ENCODE measurements at regions not wholly inside any gene's neighbourhood (a gene's known extent, or its start where the extent isn't known, plus 50 kb on each side); places are given as distances from the start of the nearest gene placed in this dataset.

GRCh38 chr4:154049457-154050181 lies 260.7 kb upstream of the SFRP2 start:
- H3K27ac ChIP-seq = no peak overlapping the region
- H3K27me3 ChIP-seq (replicated peaks) = no peaks in the 10 kb centered on the region
- no peak overlapping the region for H3K4me3 ChIP-seq (ENCODE audit: low read depth, low read length)
- in situ Hi-C loops (cut with HindIII; ENCODE audit: low pct_ligation_motif_present, low sequenced_read_pairs) = no loop called here
- no peak for TF ChIP-seq CTCF (IDR thresholded peaks at IDR 0.05; ENCODE audit: low read depth, low read length, missing control alignments)
- no peaks in the 10 kb centered on the region for H3K36me3 ChIP-seq (replicated peaks)
- peak; percentile 28 for DNase-seq

DNA sequence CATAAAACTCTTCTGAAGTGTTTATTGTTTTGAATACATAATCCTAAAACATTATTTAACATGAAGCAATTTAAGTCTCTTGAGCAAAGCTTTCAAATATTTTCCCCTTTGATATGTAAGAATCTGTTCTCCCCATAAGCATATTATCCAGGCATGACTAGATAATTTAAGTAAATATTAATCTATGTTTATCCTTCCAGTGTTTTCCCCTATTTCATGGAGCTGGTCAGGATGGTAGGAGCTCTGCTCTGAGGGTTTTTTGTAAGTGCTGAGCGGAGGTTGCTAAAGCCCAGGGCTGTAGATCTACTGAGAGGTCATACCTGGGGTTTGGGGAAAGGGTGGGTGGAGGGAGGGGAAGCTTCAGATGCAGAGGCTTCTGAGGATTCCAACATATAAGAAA lies 258.9 kb upstream of the SFRP2 start:
- no peaks in the 10 kb centered on the region for H3K27me3 ChIP-seq (replicated peaks)
- no peak for DNase-seq
- no peak for TF ChIP-seq CTCF (IDR thresholded peaks at IDR 0.05; ENCODE audit: low read depth, low read length, missing control alignments)
- no peak overlapping the region for H3K27ac ChIP-seq
- H3K4me3 ChIP-seq (ENCODE audit: low read depth, low read length) = no peak overlapping the region
- H3K36me3 ChIP-seq (replicated peaks) = no peaks in the 10 kb centered on the region
- in situ Hi-C loops (cut with HindIII; ENCODE audit: low pct_ligation_motif_present, low sequenced_read_pairs) = no loop called here

GRCh38 chr4:154044742-154045485 lies 256.0 kb upstream of the SFRP2 start:
- no peak for TF ChIP-seq CTCF (IDR thresholded peaks at IDR 0.05; ENCODE audit: low read depth, low read length, missing control alignments)
- H3K27ac ChIP-seq = no peak overlapping the region
- DNase-seq = no peak
- H3K27me3 ChIP-seq (replicated peaks) = no peaks in the 10 kb centered on the region
- no peaks in the 10 kb centered on the region for H3K36me3 ChIP-seq (replicated peaks)
- H3K4me3 ChIP-seq (ENCODE audit: low read depth, low read length) = no peak overlapping the region
- in situ Hi-C loops (cut with HindIII; ENCODE audit: low pct_ligation_motif_present, low sequenced_read_pairs) = no loop called here

- no peak for TF ChIP-seq CTCF (IDR thresholded peaks at IDR 0.05; ENCODE audit: low read depth, low read length, missing control alignments)
Observed at GRCh38 chr4:154044108-154044531, 255.2 kb upstream of the SFRP2 start.

GRCh38 chr4:154041640-154042039 lies 252.8 kb upstream of the SFRP2 start:
- TF ChIP-seq CTCF (IDR thresholded peaks at IDR 0.05; ENCODE audit: low read depth, low read length, missing control alignments) = no peak
- H3K36me3 ChIP-seq (replicated peaks) = no peaks in the 10 kb centered on the region
- H3K4me3 ChIP-seq (ENCODE audit: low read depth, low read length) = no peak overlapping the region
- DNase-seq = no peak
- H3K27ac ChIP-seq = no peak overlapping the region
- no peaks in the 10 kb centered on the region for H3K27me3 ChIP-seq (replicated peaks)
- in situ Hi-C loops (cut with HindIII; ENCODE audit: low pct_ligation_motif_present, low sequenced_read_pairs) = no loop called here

More at GRCh38 chr4:154044108-154044531, 255.2 kb upstream of the SFRP2 start:
- in situ Hi-C loops (cut with HindIII; ENCODE audit: low pct_ligation_motif_present, low sequenced_read_pairs) = no loop called here
- no peak for DNase-seq
- Histone ChIP-seq H3K27ac (no peak overlapping the region), H3K27me3 (replicated peaks) (no peaks in the 10 kb centered on the region), H3K36me3 (replicated peaks) (no peaks in the 10 kb centered on the region), H3K4me3 (ENCODE audit: low read depth, low read length) (no peak overlapping the region)
